ENCODE measurements at regions not wholly inside any gene's neighbourhood (a gene's known extent, or its start where the extent isn't known, plus 50 kb on each side); places are given as distances from the start of the nearest gene placed in this dataset.

GRCh38 chr21:35198982-35199732 lies 150.1 kb upstream of the RUNX1 start:
- TF ChIP-seq POLR2AphosphoS5 (IDR thresholded peaks at IDR 0.05) (no peak), CTCF (IDR thresholded peaks at IDR 0.05 in 8 of 11, conservative IDR thresholded peaks at IDR 0.05 in 3 of 11) (no peak)

Data from spleen (tissue), 7 donors.